Stimulated activated CD8-positive, alpha-beta memory T cell treated with anti-CD3 and anti-CD28 coated beads, Interleukin-4, amount 100 ng/mL, for 1 hour (primary cell): ENCODE measurements at regions not wholly inside any gene's neighbourhood (a gene's known extent, or its start where the extent isn't known, plus 50 kb on each side); places are given as distances from the start of the nearest gene placed in this dataset.
"Not testable (repeated sequence)": the region's sequence is repeated elsewhere in the genome, so short reads cannot be mapped to it uniquely, and the experiment has no call there.

ENCODE experiments used
- DNase-seq, 2 donors: peaks; one replicate each; pipeline ENCODE4 v3.0.0-alpha.2; 2020; ENCODE audit warnings: low read depth in 2 of 2, low spot score in 1 of 2

DNA sequence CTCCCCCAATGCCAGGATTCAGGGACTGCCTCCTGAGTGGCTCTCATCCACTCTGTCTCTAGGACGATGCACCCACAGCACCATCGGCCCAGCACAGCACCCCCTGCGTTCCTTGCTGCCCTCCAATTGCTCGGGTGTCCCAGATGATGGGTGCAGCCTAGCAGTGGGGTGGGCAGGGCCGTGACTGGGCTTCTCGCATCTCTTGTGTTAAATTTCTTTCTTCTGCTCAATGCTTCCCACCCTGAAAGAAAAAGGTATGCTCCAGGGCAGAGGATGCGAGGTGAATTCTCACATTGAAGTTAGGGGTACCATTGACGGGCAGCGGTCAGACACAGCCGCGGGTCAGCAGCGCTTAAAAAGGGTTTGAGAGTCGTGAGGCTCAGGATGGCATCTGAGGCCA is 232.4 kb upstream of the SGCG start:
- no peak for DNase-seq

DNA sequence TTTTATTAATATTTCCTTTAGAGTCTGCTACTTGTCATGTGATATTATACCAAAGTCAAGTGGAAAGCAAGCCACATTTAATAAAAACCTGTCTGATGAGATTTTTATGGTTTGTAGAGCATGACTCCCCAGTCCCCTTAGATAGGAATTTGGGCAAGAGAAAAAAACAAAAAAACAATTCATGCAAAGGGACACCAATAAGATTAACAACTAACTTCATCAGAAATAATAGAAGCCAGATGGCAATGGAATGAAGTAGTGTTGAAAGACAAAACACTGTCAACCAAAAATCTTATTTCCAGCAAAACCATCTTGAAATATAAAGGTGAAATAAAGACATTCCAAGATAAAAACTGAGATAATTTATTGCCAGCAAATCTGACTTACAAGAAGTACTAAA is 228.8 kb upstream of the SGCG start:
- DNase-seq: not testable (repeated sequence)

DNA sequence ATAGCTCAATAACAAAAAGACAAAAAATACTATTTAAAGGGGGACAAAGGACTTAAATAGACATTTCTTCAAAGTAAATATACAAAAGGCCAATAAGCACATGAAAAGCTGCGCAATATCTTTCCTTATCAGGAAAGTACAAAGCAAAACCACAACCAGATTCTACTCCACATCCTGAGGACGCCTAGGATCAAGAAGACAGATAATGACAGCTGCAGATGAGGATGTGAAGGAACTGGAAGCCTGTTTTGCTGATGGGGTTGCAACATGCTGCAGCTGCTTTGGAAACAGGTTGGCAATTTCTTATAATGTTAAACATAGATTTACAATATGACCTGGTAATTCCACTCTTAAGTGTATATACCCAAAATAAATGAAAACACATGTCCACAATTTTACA is 225.6 kb upstream of the SGCG start:
- DNase-seq: not testable (repeated sequence)

DNA sequence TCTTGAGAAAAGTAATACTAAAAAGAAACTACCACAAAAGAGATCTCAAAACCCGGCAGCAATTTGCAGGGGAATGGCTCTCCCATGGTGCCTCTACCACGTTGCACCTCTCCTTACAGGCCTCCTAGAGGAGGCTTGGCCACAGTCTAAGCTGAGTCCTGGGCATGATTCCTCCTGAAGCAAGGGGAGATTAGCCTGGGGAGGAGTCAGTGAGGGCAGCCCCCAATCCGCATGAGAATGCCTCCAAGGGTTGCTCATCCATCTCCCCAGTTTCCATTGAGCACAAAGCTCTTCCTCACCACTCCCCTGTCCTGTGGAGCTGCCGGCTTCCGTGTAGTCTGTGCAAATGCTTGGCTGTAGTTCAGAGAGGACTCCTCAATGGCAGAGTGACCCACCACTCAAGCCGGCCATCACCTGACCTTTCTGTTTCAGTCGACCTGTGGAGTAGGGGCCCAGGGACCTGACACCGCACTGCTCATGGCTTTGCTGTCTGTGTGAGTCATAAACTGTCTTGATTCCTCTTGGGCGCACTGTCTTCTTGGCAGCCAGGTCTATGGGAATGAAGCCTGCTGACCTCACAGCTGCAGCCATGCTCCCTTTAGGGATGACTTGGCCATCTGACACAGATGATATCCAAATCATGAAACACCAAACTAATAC is 224.2 kb upstream of the SGCG start:
- DNase-seq: not testable (repeated sequence)

DNA sequence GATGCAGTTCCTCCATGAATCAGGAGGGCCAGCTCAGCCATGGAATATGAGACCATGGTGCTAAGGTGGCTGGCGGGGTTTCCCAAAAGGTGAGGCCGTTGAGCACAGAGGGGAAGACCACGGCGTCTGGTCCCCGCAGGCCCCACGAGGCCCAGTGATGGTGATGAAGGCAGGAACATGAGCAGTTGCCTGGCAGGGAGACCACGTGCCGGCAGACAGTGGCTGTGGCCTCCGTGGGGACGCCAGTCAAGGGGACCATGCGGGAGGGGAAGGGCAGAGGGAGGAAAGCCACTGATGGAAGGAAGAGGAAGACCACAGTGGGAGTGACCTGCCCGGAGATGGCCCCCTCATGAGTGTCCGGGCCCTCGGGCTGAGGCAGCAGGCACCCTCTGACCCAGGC is 220.9 kb upstream of the SGCG start:
- DNase-seq: not testable (repeated sequence)

DNA sequence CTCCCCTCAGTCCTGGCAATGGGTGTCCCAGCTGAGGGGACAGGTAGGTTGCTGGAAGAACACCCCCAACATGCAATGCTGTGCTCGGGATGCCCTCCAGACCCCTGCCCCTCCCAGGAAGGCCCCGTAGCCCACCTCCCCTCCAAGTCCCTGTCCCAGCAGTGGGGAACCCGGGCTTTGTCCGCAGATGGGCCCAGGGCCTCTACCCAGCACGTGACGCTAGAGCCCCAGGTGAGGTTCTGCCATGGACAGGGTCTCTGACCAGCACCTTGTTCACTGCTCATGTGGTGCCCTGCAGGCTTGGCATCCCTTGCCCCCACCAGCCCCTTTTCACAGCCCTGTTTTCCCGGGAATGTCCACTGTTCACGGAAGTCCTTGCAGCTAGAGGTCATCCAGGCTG is 220.0 kb upstream of the SGCG start:
- DNase-seq: no peak

DNA sequence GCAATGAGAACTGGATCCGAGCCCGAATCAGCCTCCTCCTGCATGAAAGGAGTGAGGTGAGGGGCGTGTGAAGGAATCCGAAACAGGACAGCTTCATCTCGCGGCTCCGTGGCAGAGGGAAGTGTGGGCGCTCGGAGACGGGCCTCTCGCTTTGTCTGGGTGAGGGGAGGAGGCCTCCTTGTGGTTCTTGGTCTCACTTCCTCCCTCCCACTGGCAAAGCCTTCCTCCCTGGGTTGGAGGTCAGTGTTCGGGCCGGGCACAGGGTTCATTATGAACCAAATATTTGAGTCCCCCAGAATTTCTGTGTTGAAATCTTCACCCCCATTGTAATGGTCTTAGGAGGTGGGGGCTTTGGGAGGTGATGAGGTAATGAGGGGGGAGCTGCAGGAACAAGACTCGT is 219.4 kb upstream of the SGCG start:
- not testable (repeated sequence) for DNase-seq

DNA sequence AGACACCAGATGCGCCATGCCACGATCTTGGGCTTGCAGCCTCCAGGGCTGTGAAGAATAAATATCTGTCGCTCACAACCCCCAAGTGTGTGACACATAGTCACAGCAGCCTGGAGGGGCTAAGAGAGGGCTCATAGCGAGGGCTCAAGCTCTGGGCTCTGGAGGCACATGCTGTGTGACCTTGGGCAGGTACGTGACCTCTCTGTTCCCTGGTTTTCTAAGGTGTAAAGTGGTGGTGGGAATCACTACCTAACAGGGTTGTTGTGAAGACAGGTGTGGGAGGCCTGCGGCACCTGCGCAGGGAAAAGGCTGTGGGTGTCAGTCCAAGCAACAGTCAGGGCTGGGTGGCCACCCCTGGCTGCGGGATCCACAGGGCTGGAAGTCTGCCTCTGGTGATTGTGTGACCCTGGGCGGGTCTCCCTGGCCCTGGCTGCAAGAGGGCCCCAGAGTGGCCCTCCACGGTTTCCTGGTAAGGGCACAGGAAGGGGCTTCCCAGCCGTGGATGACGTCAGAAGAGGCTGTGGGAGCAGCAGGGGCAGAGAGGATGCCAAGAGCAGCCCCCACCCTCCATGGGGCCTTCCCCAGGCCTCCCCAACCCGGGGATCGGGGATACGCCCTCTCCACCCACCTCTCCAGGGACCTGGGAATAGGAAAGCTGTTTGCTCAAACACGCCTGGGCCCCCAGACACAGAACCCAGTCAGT is 218.8 kb upstream of the SGCG start:
- no peak for DNase-seq

DNA sequence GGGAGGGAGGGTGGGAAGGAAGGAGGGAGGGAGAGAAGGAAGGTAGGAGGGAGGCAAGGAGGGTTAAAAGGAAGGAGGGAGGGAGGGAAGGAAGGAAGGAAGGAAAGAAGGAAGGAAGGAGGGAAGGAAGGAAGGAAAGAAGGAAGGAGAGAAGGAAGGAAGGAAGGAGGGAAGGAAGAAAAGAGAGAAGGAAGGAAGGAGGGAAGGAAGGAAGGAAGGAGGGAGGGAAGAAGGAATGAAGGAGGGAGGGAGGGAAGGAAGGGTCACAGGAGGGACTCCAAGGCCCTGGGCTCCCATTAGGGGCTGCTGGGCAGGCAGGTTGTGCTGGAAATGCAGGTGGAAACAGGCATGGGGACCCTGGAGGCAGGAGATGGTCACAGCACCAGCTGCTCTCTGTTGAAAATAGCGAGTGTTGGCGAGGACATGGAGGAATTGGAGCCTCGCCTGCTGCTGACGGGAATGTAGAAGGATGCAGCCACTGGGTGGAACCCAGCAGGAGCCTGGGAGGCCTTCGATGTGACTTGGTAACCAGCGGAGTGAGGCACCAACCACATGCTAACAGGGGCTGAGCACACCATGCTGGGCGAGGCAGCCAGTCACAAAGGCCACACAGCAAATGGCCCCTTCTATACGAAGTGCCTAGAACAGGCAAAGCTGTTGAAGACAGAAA is 217.3 kb upstream of the SGCG start:
- not testable (repeated sequence) for DNase-seq

DNA sequence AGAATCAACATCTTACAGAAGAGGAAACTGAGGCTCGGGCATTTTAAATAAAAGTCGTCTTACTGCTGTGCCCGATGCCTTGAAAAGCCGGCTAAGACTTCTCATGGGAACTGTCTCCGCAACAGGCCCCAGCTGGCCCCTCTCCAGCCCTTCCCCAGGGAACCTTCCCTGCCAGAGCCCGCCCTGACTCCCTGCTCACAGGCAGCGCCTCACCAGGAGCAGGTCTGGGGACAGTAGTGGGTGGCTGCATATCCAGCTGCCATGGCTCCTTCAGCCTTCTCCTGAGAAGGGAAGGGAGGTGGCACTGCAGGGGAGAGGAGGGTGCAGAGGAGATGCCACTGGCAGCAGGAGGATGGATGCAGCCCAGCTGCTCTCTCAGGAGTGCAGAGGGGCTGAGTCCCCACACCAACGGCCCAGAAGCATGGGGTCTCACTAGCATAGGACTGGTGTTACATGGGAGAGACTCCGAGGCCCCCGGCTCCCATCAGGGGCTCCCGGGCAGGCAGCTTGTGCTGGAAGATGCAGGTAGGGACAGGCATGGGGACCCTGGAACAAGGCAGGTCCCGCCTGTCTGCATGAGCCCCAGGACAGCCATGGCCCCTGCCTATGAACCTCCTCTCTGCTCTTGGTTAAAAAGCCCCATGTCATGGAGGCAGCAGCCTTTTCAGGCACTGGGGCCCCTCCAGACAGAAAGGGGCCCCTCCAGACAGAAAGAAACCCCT is 216.4 kb upstream of the SGCG start:
- DNase-seq: no peak

DNA sequence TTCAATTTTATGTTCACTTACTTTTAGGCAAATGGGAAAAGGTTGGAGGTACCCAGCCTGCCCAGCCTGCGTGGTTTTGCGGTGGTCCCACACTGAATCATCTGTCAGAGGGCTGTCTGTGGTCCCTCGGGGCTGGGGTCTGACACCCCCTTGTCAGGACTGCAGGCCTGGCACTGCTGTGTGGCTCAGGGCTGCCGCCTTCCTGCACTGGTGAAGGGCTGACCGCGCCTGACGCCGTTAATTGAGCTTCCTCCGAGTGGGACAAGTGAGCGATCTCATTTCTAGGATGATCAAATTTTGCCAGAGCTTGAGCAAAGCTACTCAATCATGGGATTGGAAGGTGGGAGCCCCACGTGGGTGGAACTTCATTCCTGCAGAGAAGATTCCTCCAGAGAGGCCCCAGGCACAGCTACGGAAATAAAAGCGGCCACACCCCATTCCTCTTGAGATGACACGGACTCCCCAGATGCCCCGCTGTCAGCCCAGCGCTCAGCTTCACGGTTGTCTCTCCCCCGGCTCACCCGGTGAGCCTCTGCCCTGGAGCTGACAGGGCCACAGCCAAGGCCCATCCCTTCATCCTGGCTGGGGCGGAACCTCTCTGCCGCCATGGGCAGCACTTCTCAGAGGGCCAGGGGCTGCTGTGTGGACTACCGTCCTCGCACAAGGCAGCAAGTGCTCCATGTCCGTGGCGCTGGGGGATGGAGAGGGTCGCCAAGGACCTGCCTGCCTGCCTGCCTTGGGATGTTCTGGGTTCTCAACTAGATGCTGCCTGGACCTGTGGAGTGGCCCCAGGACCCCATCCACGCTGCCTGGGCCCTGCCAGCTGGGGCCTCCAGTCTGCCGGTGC is 215.5 kb upstream of the SGCG start:
- DNase-seq: not testable (repeated sequence)

DNA sequence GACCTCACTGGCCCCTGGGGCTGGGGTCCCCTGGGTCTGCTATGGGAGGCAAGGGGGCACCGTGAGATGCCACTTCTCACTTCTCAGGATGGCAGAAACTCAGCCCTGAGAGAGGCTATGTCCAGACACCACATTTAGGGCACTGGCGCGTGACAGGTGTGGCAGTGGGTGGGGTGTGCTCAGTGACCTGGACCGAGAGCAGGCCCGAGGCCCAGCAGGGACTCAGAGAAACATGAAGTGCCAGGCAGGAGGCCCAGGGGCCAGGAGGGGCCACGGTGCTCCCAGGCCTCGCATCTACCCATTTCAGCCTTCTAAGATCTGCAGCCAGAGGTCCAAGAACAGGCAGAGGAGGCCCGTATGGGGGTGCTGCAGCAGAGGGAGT is 214.9 kb upstream of the SGCG start:
- DNase-seq: not testable (repeated sequence)

DNA sequence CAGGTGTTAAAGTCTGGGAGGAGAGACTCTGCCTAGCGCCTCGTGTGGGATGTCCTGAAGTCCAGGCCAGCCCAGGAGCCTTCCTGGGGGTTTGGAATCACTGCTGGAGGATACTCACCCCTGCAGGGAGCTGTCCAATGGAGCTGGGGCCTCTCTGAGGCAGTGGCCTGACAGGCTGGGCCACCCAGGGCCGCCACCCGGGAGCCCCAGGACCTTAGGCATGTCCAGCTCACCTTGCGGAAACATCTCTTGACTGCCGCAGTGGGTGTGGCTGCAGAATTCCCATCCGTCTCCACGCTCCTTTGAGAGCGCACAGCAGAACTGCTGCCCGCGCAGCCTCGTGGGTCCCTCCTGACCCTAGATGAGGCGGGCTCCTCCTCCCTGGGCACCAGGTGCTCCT is 214.0 kb upstream of the SGCG start:
- not testable (repeated sequence) for DNase-seq

DNA sequence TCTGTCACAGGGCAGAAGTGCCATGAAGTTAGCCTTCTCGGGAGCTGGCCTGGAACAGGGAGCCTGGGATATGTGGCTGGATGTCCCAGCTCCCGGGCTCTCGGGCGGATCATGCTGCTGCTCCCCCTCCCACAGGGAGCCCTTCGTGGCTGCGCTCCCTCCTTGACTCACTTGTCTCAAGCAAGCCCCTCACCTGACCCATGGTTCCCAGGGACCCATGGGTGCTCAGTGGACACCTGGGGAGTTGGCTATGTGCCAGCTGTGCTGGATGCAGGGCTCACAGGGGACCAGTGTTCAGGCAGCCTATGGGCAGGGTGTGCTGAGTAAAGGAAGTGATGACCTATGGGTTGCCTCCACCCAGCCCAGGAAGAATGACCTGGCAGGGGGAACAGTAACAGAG is 213.1 kb upstream of the SGCG start:
- no peak for DNase-seq

DNA sequence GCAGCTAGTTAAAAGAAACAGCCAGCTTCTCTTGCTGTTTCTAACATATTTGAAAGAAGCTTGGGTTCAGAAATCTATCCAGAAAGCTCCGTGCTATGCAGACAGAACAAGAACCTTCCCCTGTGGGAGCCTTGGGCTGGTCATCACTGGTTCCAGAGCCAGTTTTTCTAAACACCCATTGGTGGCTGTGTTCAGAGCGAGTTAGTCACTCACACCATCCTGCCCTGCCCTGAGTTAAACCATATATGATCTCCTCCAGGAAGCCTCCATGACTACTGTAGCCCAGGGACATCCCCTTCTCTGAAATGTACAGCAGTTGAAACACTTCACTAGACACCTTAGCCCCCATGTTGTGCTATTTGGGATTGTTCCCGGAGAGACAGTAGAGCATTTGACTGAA is 200.8 kb upstream of the SGCG start:
- DNase-seq: no peak

DNA sequence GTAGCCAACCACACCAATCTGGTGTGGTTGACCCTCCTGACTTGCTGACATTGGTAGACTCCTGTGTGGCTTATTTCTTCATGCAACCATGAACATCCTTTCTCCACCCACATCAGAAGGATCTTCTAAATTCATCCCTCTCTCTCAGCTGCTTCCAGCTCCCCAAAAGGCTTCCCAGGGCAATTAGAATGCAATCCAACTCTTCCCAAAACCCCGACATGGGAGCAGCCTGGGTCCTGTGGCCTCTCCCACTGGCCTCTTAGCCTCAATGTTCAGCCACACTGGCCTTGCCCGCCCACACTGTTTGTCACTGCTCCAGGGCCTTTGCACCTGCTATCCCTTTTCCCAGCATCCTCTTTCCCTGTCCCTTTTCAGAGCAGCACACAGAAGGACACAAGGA is 199.8 kb upstream of the SGCG start:
- no peak for DNase-seq

DNA sequence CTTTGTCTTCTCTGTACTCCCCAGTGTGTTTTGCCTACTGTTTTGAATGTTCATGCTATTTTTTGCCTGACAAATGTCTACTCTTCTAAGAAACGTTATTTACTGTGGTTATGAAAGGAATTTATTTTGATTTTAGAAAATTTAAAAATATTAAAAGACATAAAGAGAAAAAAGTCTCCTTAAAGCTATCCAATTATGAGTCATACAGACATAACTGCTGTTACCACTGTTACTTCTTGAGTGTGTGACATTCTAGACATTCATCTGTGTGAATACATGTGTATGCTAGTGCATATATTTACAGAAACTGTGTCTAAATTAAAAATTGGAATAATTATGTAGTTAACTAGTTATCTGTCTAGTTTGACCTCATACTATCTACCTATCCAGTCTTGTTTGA is 187.6 kb upstream of the SGCG start:
- no peak for DNase-seq

DNA sequence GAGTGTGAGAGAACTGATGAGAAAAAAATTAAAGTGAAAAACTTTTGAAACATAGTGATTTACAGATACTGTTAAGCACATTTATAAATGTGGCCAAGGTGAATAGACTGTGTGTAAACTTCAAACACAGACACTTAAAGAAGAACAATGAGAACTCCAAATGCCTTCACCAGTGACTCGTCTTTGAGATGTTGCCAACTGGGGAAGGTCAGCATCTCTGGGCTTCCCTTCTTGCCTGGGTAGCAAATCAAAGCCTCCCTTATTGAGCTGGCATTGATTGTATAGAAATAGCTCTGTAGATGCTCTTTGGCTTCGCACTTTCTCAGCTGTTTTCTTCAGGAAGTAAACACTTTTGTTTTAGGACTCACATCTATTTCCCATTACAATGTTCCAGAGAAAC is 177.3 kb upstream of the SGCG start:
- no peak for DNase-seq

DNA sequence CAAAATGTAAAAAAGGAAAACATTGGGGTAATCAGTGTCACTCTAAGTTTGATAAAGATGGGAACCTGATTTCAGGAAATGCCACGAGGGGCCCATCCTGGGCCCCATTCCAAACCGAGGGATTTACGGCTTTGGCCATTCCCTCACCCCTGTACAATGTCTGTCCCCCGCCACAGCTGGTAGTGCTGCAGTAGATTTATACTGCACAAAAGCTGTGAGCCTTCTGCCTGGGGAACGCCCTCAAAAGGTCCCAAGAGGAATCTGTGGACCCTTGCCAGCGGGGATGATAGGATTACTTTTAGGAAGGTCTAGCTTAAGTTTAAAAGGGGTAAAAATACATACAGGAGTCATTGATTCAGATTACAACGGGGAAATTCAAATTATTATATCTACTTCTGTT is 173.4 kb upstream of the SGCG start:
- DNase-seq: no peak

DNA sequence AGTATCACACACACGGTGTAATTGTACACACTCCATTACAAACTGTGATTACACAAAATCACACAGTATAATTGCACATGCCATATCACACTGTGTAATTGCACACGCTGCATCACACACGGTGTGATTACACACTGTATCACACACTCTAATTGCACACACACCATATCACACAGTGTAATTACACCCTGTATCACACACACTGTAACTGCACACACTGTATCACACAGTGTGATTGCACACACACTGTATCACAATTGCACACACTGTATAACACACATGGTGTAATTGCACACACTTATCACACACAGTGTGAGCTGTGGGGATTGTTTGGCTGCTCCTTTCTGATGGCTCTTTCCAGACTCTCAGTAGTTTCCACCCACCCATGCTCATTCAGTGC is 162.6 kb upstream of the SGCG start:
- DNase-seq: no peak

DNA sequence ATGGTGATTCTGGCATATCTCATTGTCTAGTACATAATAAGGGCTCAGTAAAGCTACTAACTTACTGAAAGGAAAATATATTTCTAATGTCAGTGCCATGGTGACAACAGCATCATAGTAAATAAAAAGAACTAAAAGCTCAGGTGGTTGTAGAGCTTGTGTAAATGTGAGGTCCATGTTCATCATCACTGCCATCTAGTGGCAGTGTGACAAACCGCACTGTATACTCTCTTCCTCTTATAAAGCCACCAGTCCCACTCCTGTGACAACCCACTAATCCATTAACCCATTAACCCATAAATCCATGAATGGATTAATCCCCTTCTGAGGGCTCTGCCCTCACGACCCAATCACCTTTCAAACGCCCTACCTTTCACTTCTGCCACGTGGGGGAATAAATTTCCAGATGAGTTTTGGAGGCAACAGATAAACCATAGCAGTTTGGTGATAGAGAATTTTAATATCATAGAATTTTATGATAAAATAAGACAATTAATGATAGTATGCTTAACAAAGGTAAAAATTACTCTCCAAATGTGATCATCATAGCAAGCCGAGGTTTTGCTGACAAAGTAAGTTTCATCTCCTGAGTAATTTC is 160.4 kb upstream of the SGCG start:
- no peak for DNase-seq
